ENCODE measurements at regions not wholly inside any gene's neighbourhood (a gene's known extent, or its start where the extent isn't known, plus 50 kb on each side); places are given as distances from the start of the nearest gene placed in this dataset.
"Not testable (repeated sequence)": the region's sequence is repeated elsewhere in the genome, so short reads cannot be mapped to it uniquely, and the experiment has no call there.

GRCh38 chr12:77216136-77216535, 150.8 kb upstream of the E2F7 start:
- not testable (repeated sequence) for H3K27ac Mint-ChIP-seq

GRCh38 chr12:77214136-77214535, 148.8 kb upstream of the E2F7 start:
- Mint-ChIP-seq H3K9me3 (peaks cover 13% of the 10 kb centered on the region), H3K4me3 (no peak overlapping the region), H3K36me3 (ENCODE audit: low read depth) (no peaks in the 10 kb centered on the region), H3K27ac (no peak overlapping the region), H3K27me3 (no peaks in the 10 kb centered on the region), H3K4me1 (no peaks in the 10 kb centered on the region)
- no peak for ATAC-seq (replicated peaks)

More at GRCh38 chr12:77216136-77216535, 150.8 kb upstream of the E2F7 start:
- not testable (repeated sequence) for H3K9me3 Mint-ChIP-seq; H3K27me3 Mint-ChIP-seq; H3K4me1 Mint-ChIP-seq; H3K4me3 Mint-ChIP-seq; H3K36me3 Mint-ChIP-seq (ENCODE audit: low read depth); ATAC-seq (replicated peaks)

- Mint-ChIP-seq H3K9me3 (peaks cover 15% of the 10 kb centered on the region), H3K27ac (no peak overlapping the region), H3K4me3 (no peak overlapping the region), H3K27me3 (no peaks in the 10 kb centered on the region), H3K36me3 (ENCODE audit: low read depth) (no peaks in the 10 kb centered on the region), H3K4me1 (no peaks in the 10 kb centered on the region)
- ATAC-seq (replicated peaks) = no peak
Observed at GRCh38 chr12:77213319-77213718, 147.9 kb upstream of the E2F7 start.

- Mint-ChIP-seq H3K27ac (no peak overlapping the region), H3K4me3 (no peak overlapping the region), H3K4me1 (no peaks in the 10 kb centered on the region), H3K9me3 (peaks cover 15% of the 10 kb centered on the region), H3K36me3 (ENCODE audit: low read depth) (no peaks in the 10 kb centered on the region), H3K27me3 (no peaks in the 10 kb centered on the region)
- ATAC-seq (replicated peaks) = no peak
Observed at GRCh38 chr12:77210724-77211123, 145.4 kb upstream of the E2F7 start.

- Mint-ChIP-seq H3K9me3 (peaks cover 2% of the 10 kb centered on the region), H3K4me1 (no peaks in the 10 kb centered on the region), H3K36me3 (ENCODE audit: low read depth) (no peaks in the 10 kb centered on the region), H3K27ac (no peak overlapping the region), H3K4me3 (no peak overlapping the region), H3K27me3 (no peaks in the 10 kb centered on the region)
- no peak for ATAC-seq (replicated peaks)
Observed at GRCh38 chr12:77204083-77204482, 138.7 kb upstream of the E2F7 start.

GRCh38 chr12:77202457-77203060, 137.2 kb upstream of the E2F7 start:
- Mint-ChIP-seq H3K4me1 (no peaks in the 10 kb centered on the region), H3K9me3 (no peaks in the 10 kb centered on the region), H3K4me3 (no peak overlapping the region), H3K27me3 (no peaks in the 10 kb centered on the region), H3K36me3 (ENCODE audit: low read depth) (no peaks in the 10 kb centered on the region), H3K27ac (no peak overlapping the region)
- ATAC-seq (replicated peaks) = no peak

- H3K4me3 Mint-ChIP-seq = no peak overlapping the region
- H3K9me3 Mint-ChIP-seq = peaks cover 3% of the 10 kb centered on the region
- ATAC-seq (replicated peaks) = no peak
- H3K27ac Mint-ChIP-seq = no peak overlapping the region
- no peaks in the 10 kb centered on the region for H3K27me3 Mint-ChIP-seq
- H3K4me1 Mint-ChIP-seq = no peaks in the 10 kb centered on the region
- H3K36me3 Mint-ChIP-seq (ENCODE audit: low read depth) = no peaks in the 10 kb centered on the region
Observed at GRCh38 chr12:77189901-77190416, 124.6 kb upstream of the E2F7 start.

GRCh38 chr12:77189458-77189857, 124.1 kb upstream of the E2F7 start:
- Mint-ChIP-seq H3K27me3 (no peaks in the 10 kb centered on the region), H3K36me3 (ENCODE audit: low read depth) (no peaks in the 10 kb centered on the region), H3K27ac (no peak overlapping the region), H3K4me3 (no peak overlapping the region), H3K4me1 (no peaks in the 10 kb centered on the region), H3K9me3 (peaks cover 3% of the 10 kb centered on the region)
- ATAC-seq (replicated peaks) = no peak

GRCh38 chr12:77179515-77179914, 114.1 kb upstream of the E2F7 start:
- H3K9me3 Mint-ChIP-seq = no peaks in the 10 kb centered on the region
- H3K36me3 Mint-ChIP-seq (ENCODE audit: low read depth) = no peaks in the 10 kb centered on the region
- ATAC-seq (replicated peaks) = no peak
- H3K4me3 Mint-ChIP-seq = no peak overlapping the region
- H3K27me3 Mint-ChIP-seq = no peaks in the 10 kb centered on the region
- H3K27ac Mint-ChIP-seq = no peak overlapping the region
- no peaks in the 10 kb centered on the region for H3K4me1 Mint-ChIP-seq

- Mint-ChIP-seq H3K4me1 (no peaks in the 10 kb centered on the region), H3K27ac (no peak overlapping the region), H3K9me3 (no peaks in the 10 kb centered on the region), H3K4me3 (no peak overlapping the region), H3K27me3 (peaks cover 3% of the 10 kb centered on the region), H3K36me3 (ENCODE audit: low read depth) (no peaks in the 10 kb centered on the region)
- no peak for ATAC-seq (replicated peaks)
Observed at GRCh38 chr12:77167801-77168200, 102.4 kb upstream of the E2F7 start.

GRCh38 chr12:77166696-77167095, 101.3 kb upstream of the E2F7 start:
- Mint-ChIP-seq H3K4me3 (no peak overlapping the region), H3K27me3 (peaks cover 3% of the 10 kb centered on the region), H3K4me1 (no peaks in the 10 kb centered on the region), H3K36me3 (ENCODE audit: low read depth) (no peaks in the 10 kb centered on the region), H3K9me3 (no peaks in the 10 kb centered on the region), H3K27ac (no peak overlapping the region)
- no peak for ATAC-seq (replicated peaks)

GRCh38 chr12:77163074-77164038, 98.0 kb upstream of the E2F7 start:
- Mint-ChIP-seq H3K36me3 (ENCODE audit: low read depth) (no peaks in the 10 kb centered on the region), H3K27ac (no peak overlapping the region), H3K9me3 (no peaks in the 10 kb centered on the region), H3K4me1 (no peaks in the 10 kb centered on the region), H3K27me3 (peaks cover 3% of the 10 kb centered on the region), H3K4me3 (no peak overlapping the region)
- no peak for ATAC-seq (replicated peaks)

DNA sequence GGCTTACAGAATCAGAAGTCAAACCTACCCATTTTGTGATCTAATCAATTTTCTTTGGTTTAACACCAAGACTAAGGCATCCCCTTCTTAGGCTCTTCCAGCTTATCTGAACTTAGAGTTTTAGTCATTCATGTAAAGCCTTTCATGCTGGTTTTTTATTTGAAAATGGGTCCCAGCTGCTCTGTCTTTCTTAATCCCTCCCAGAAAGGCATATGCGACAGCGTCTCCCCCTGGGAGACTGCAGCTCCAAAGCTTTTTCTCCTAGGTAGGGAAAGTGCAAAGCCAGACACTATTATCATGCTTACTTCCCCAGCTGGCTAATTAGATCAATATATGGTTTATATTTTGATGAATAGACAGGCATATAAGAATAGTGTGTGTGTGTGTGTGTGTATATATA, 96.6 kb upstream of the E2F7 start:
- Mint-ChIP-seq H3K27me3 (peaks cover 3% of the 10 kb centered on the region), H3K4me3 (no peak overlapping the region), H3K27ac (no peak overlapping the region), H3K9me3 (no peaks in the 10 kb centered on the region), H3K36me3 (ENCODE audit: low read depth) (no peaks in the 10 kb centered on the region), H3K4me1 (no peaks in the 10 kb centered on the region)
- no peak for ATAC-seq (replicated peaks)

- no peak overlapping the region for H3K4me3 Mint-ChIP-seq
- H3K27me3 Mint-ChIP-seq = peaks cover 7% of the 10 kb centered on the region
- no peaks in the 10 kb centered on the region for H3K36me3 Mint-ChIP-seq (ENCODE audit: low read depth)
- H3K4me1 Mint-ChIP-seq = no peaks in the 10 kb centered on the region
- H3K9me3 Mint-ChIP-seq = no peaks in the 10 kb centered on the region
- no peak for ATAC-seq (replicated peaks)
- H3K27ac Mint-ChIP-seq = no peak overlapping the region
Observed at GRCh38 chr12:77160931-77161330, 95.6 kb upstream of the E2F7 start.

DNA sequence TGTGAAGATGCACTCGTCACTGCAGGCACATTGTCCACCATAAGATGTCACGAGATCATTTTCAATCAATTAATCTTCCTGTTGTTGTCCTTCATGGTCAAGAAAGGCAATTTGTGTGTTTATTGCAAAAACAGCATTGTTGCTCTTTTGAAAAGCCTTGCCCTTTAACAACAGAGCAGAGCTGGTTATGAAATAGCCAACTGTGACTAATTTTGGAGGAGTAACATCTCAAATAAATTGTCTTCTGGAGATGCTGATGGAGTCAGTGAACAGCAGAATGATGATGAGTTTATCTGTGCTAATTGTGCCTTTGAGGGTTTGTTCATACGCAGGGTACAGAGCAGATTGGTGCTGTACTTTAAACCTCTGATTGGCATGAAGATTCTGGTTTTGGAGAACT, 88.3 kb upstream of the E2F7 start:
- ATAC-seq (replicated peaks) = no peak
- Mint-ChIP-seq H3K36me3 (ENCODE audit: low read depth) (no peaks in the 10 kb centered on the region), H3K27me3 (peaks cover 4% of the 10 kb centered on the region), H3K27ac (no peak overlapping the region), H3K4me1 (no peaks in the 10 kb centered on the region), H3K9me3 (no peaks in the 10 kb centered on the region), H3K4me3 (no peak overlapping the region)

Data from activated T-helper 17 cell treated with anti-CD3 and anti-CD28 coated beads, Interleukin-2, amount 50 U/mL, for 72 hours (primary cell).